A549 (cell line): ENCODE measurements at regions not wholly inside any gene's neighbourhood (a gene's known extent, or its start where the extent isn't known, plus 50 kb on each side); places are given as distances from the start of the nearest gene placed in this dataset.

ENCODE experiments used
- ATAC-seq, 2 experiments: fragments of 200-7000 bp in 1 of 2; fragments of >200 bp in 1 of 2; cut with Nextera tagmentation in 1 of 2; cut with Tn5 transposase in 1 of 2; 3 replicates each; pipeline versions ENCODE4 v1.8.0 to v1.9.1; 2018 to 2020; ENCODE audit warnings: mild to moderate bottlenecking in 1 of 2, moderate library complexity in 1 of 2
- CTCF ChIA-PET: fragments of 300-600 bp; sonication (Branson Sonifier 250); formaldehyde crosslinking; extraction: SDS; loops from one replicate; lab custom pipeline; 2021; ENCODE audit warnings: antibody characterized with exemption, inconsistent platforms; lab: Yijun Ruan, JAX
- POLR2A ChIA-PET: fragments of 350-600 bp; formaldehyde crosslinking; extraction: SDS; loops from one replicate; lab custom pipeline; 2021; ENCODE audit warnings: antibody characterized with exemption, inconsistent platforms; lab: Yijun Ruan, JAX
- DNase-seq, 2 experiments: peaks; one replicate each; pipeline versions ENCODE4 v3.0.0 to v3.0.0-alpha.2; 2011 to 2016; ENCODE audit warnings: low read depth in 1 of 2, low spot score in 1 of 2
- FAIRE-seq: peaks from 2 replicates; lab custom pipeline; 2011; peaks lifted over from hg19 to GRCh38; lab: Jason Lieb, UNC
- H3K27ac ChIP-seq, 2 experiments: fragments of >200 bp; sonication (Bioruptor Twin); formaldehyde crosslinking; 3 replicates each; pipeline ENCODE4 v1.5.1; 2016 to 2017
- H3K4me1 ChIP-seq: fragments of >200 bp; sonication (Bioruptor Twin); formaldehyde crosslinking; 3 replicates; pipeline ENCODE4 v1.6.1; 2016
- H3K4me2 ChIP-seq: fragments of >200 bp; sonication (Bioruptor Twin); formaldehyde crosslinking; 3 replicates; pipeline ENCODE4 v1.6.1; 2016
- H3K4me3 ChIP-seq: fragments of >200 bp; sonication (Bioruptor Twin); formaldehyde crosslinking; 3 replicates; pipeline ENCODE4 v1.5.1; 2016
- H3K9me3 ChIP-seq: fragments of >200 bp; sonication (Bioruptor Twin); formaldehyde crosslinking; 3 replicates; pipeline ENCODE4 v1.6.1; 2016
- ATOH8 ChIP-seq: fragments of 250-450 bp; sonication (Bioruptor Pico); IDR thresholded peaks from 2 replicates; pipeline ENCODE4 v1.5.0; 2020; ENCODE audit warnings: low read depth, mild to moderate bottlenecking, moderate library complexity
- BCL3 ChIP-seq: fragments of >200 bp; sonication (Bioruptor Twin); formaldehyde crosslinking; IDR thresholded peaks from 3 replicates; pipeline ENCODE4 v1.6.1; 2016
- BHLHE40 ChIP-seq: IDR thresholded peaks from 2 replicates; pipeline ENCODE4 v1.6.1; 2012; ENCODE audit warnings: low read depth, low read length, inconsistent platforms
- CBX2 ChIP-seq: fragments of 200-600 bp; sonication (generic); IDR thresholded peaks from 2 replicates; pipeline ENCODE4 v1.6.1; 2016; ENCODE audit warnings: low read depth, mild to moderate bottlenecking, borderline replicate concordance
- EHF ChIP-seq: fragments of 250-450 bp; sonication (Bioruptor Pico); IDR thresholded peaks from 2 replicates; pipeline ENCODE4 v1.5.0; 2020; ENCODE audit warnings: mild to moderate bottlenecking
- ELK1 ChIP-seq: fragments of 150-350 bp; IDR thresholded peaks from 2 replicates; pipeline ENCODE4 v1.6.1; 2014; ENCODE audit warnings: low read depth, mild to moderate bottlenecking, low read length
- EP300 ChIP-seq, 2 experiments: fragments of >200 bp; sonication (Bioruptor Twin); formaldehyde crosslinking; IDR thresholded peaks; 2 replicates in 1 of 2; 3 replicates in 1 of 2; pipeline ENCODE4 v1.6.1; 2016 to 2017
- FOSB ChIP-seq: fragments of 250-450 bp; sonication (Bioruptor Pico); IDR thresholded peaks from 2 replicates; pipeline ENCODE4 v1.5.0; 2020; ENCODE audit warnings: mild to moderate bottlenecking, moderate library complexity
- FOSL2 ChIP-seq, 2 experiments: fragments of 450-650 bp in 1 of 2; fragments of >200 bp in 1 of 2; sonication (Bioruptor Twin) in 1 of 2; formaldehyde crosslinking; IDR thresholded peaks; 2 replicates each; pipeline versions ENCODE4 v1.5.0 to v1.6.1; 2016 to 2020; ENCODE audit warnings: mild to moderate bottlenecking in 1 of 2, moderate library complexity in 1 of 2
- FOXS1 ChIP-seq: fragments of 250-450 bp; sonication (Bioruptor Pico); IDR thresholded peaks from 2 replicates; pipeline ENCODE4 v1.5.0; 2020; ENCODE audit warnings: mild to moderate bottlenecking, moderate library complexity
- GATA3 ChIP-seq: IDR thresholded peaks from 2 replicates; pipeline ENCODE4 v1.6.1; 2012; ENCODE audit warnings: borderline replicate concordance
- HOXB13 ChIP-seq: fragments of 250-450 bp; sonication (Bioruptor Pico); IDR thresholded peaks from 2 replicates; pipeline ENCODE4 v1.5.0; 2020; ENCODE audit warnings: low read depth, mild to moderate bottlenecking, moderate library complexity
- HOXB5 ChIP-seq: fragments of 250-450 bp; sonication (Bioruptor Pico); IDR thresholded peaks from 2 replicates; pipeline ENCODE4 v1.5.0; 2020; ENCODE audit warnings: mild to moderate bottlenecking, moderate library complexity
- KDM1A ChIP-seq: fragments of 200-600 bp; sonication (generic); IDR thresholded peaks from 2 replicates; pipeline ENCODE4 v1.6.1; 2016; ENCODE audit warnings: low read depth, mild to moderate bottlenecking
- MYC ChIP-seq: IDR thresholded peaks from 2 replicates; pipeline ENCODE4 v1.6.1; 2012; ENCODE audit warnings: mild to moderate bottlenecking, inconsistent platforms, low read length, improper control_type of control experiment, borderline replicate concordance
- PHF8 ChIP-seq: fragments of 200-600 bp; sonication (generic); IDR thresholded peaks from 2 replicates; pipeline ENCODE4 v1.6.1; 2016; ENCODE audit warnings: low read depth, mild to moderate bottlenecking, antibody characterized with exemption, moderate library complexity, borderline replicate concordance
- REST ChIP-seq: fragments of 200-600 bp; sonication (generic); IDR thresholded peaks from 2 replicates; pipeline ENCODE4 v1.6.1; 2016; ENCODE audit warnings: antibody characterized with exemption, mild to moderate bottlenecking, moderate library complexity
- TFCP2L1 ChIP-seq: fragments of 250-450 bp; sonication (Bioruptor Pico); IDR thresholded peaks from 2 replicates; pipeline ENCODE4 v1.5.0; 2021; ENCODE audit warnings: mild to moderate bottlenecking
- ZC3H11A ChIP-seq: fragments of 450-650 bp; IDR thresholded peaks from 2 replicates; pipeline ENCODE4 v1.6.1; 2014; ENCODE audit warnings: antibody characterized with exemption, mild to moderate bottlenecking
- ZFP36 ChIP-seq: fragments of 450-650 bp; IDR thresholded peaks from 2 replicates; pipeline ENCODE4 v1.6.1; 2014; ENCODE audit warnings: borderline replicate concordance; ENCODE audit not compliant: partially characterized antibody
- WGBS: methylation state at CpG from one replicate; pipeline ENCODE4 v1.1.6; 2017; ENCODE audit errors: missing lambda C conversion rate; 5-methylcytosine and 5-hydroxymethylcytosine counted together

GRCh38 chr9:31490551-31491106, 893.8 kb upstream of the ACO1 start:
- no peaks in the 10 kb centered on the region for H3K4me1 ChIP-seq
- CTCF ChIA-PET = no interaction called here
- H3K9me3 ChIP-seq = no peaks in the 10 kb centered on the region
- TF ChIP-seq BHLHE40 (no peak), FOSB (CRISPR knock-in tag) (no peak), CBX2 (no peak), FOSL2 (IDR thresholded peaks at IDR 0.05) (no peak), FOSL2 (CRISPR knock-in tag; IDR thresholded peaks at IDR 0.05) (no peak), ZC3H11A (no peak), KDM1A (no peak), TFCP2L1 (CRISPR knock-in tag) (no peak), HOXB5 (CRISPR knock-in tag) (no peak), HOXB13 (CRISPR knock-in tag) (no peak), FOXS1 (no peak), EHF (no peak), PHF8 (no peak), GATA3 (no peak), ELK1 (no peak), EP300 (IDR thresholded peaks at IDR 0.05) (no peak)
- TF ChIP-seq, all 56 proteins: peak for 0
- Histone ChIP-seq H3K27ac (no peak overlapping the region), H3K4me3 (no peak overlapping the region), H3K4me2 (no peak overlapping the region)
- ATAC-seq = no peak
- WGBS = 16% methylated on average over 4 of the region's 4 CpGs
- POLR2A ChIA-PET = no interaction called here
- DNase-seq = no peak
- FAIRE-seq = no peak

GRCh38 chr9:31492229-31492628, 892.2 kb upstream of the ACO1 start:
- 0% methylated on average over 1 of the region's 1 CpG for WGBS
- Histone ChIP-seq H3K4me1 (no peaks in the 10 kb centered on the region), H3K4me2 (no peak overlapping the region), H3K4me3 (no peak overlapping the region), H3K9me3 (no peaks in the 10 kb centered on the region), H3K27ac (no peak overlapping the region)
- no peak for TF ChIP-seq MYC
- TF ChIP-seq ELK1 = no peak
- TF ChIP-seq REST = no peak
- TF ChIP-seq FOSL2 (IDR thresholded peaks at IDR 0.05) = no peak
- no peak for TF ChIP-seq FOSL2 (CRISPR knock-in tag; IDR thresholded peaks at IDR 0.05)
- no peak for TF ChIP-seq ZFP36
- TF ChIP-seq BCL3 = no peak
- no peak for TF ChIP-seq ATOH8 (CRISPR knock-in tag)
- ChIA-PET POLR2A (no interaction called here), CTCF (interaction anchor here (0.6 kb wide), 1 partner anchor 15 kb away, joined by 3 read pairs; no protein-coding TSS in a partner anchor)
- DNase-seq (no peak), ATAC-seq (no peak), FAIRE-seq (no peak)
